NOMO-1 treated with DMSO at 0.1 percent for 48 hours (cell line): ENCODE measurements at regions not wholly inside any gene's neighbourhood (a gene's known extent, or its start where the extent isn't known, plus 50 kb on each side); places are given as distances from the start of the nearest gene placed in this dataset.

Experiments used
- DNase-seq: peaks from one replicate; lab custom pipeline; 2025; ENCODE audit not compliant: unreplicated experiment; lab: John Stamatoyannopoulos, UW

- DNase-seq = no peak
These were observed 330.6 kb downstream of the KCNRG start for GRCh38 chr13:50345804-50346203.

GRCh38 chr13:50348371-50348770 is 333.1 kb downstream of the KCNRG start:
- no peak for DNase-seq

- DNase-seq = no peak
These were observed 337.7 kb downstream of the KCNRG start for GRCh38 chr13:50352720-50353480.

GRCh38 chr13:50353651-50354415 is 338.6 kb downstream of the KCNRG start:
- DNase-seq = no peak

- no peak for DNase-seq
These were observed 340.6 kb downstream of the KCNRG start for GRCh38 chr13:50355797-50356196.

GRCh38 chr13:50357136-50357535 is 341.9 kb downstream of the KCNRG start:
- DNase-seq = no peak

GRCh38 chr13:50357586-50358118 is 342.4 kb downstream of the KCNRG start:
- DNase-seq = no peak

GRCh38 chr13:50358231-50359040 is 343.2 kb downstream of the KCNRG start:
- DNase-seq = no peak

GRCh38 chr13:50359041-50359367 is 343.8 kb downstream of the KCNRG start:
- DNase-seq = peak; percentile 8

- no peak for DNase-seq
These were observed 344.5 kb downstream of the KCNRG start for GRCh38 chr13:50359779-50360178.

- DNase-seq = no peak
These were observed 345.4 kb downstream of the KCNRG start for GRCh38 chr13:50360637-50361036.

- no peak for DNase-seq
These were observed 346.0 kb downstream of the KCNRG start for GRCh38 chr13:50361282-50361681.

GRCh38 chr13:50365408-50366391 is 350.5 kb downstream of the KCNRG start:
- DNase-seq = peak; percentile 59

GRCh38 chr13:50366488-50367174 is 351.4 kb downstream of the KCNRG start:
- peak; percentile 55 for DNase-seq

- DNase-seq = no peak
These were observed 354.4 kb downstream of the KCNRG start for GRCh38 chr13:50369646-50370045.

GRCh38 chr13:50370303-50370950 is 355.2 kb downstream of the KCNRG start:
- DNase-seq = peak; percentile 96

GRCh38 chr13:50374517-50374916 is 359.3 kb downstream of the KCNRG start:
- no peak for DNase-seq

- no peak for DNase-seq
These were observed 360.5 kb downstream of the KCNRG start for GRCh38 chr13:50375792-50376191.

- no peak for DNase-seq
These were observed 361.8 kb downstream of the KCNRG start for GRCh38 chr13:50376895-50377575.
